GM19351 (cell line): ENCODE measurements at regions not wholly inside any gene's neighbourhood (a gene's known extent, or its start where the extent isn't known, plus 50 kb on each side); places are given as distances from the start of the nearest gene placed in this dataset.

Source experiments
- ATAC-seq: cut with Tn5 transposase; IDR thresholded peaks from one replicate; pipeline ENCODE4 v1.9.1; 2021; ENCODE audit warnings: mild to moderate bottlenecking, moderate library complexity; ENCODE audit not compliant: unreplicated experiment

GRCh38 chr2:106628377-106628776 is 141.2 kb downstream of the CD8B2 start:
- ATAC-seq, result no peak

GRCh38 chr2:106629981-106630380 is 142.8 kb downstream of the CD8B2 start:
- no peak for ATAC-seq

GRCh38 chr2:106631281-106631680 is 144.1 kb downstream of the CD8B2 start:
- no peak for ATAC-seq

- ATAC-seq, result no peak
Observed at GRCh38 chr2:106638043-106638442, 150.9 kb downstream of the CD8B2 start.

GRCh38 chr2:106638580-106638979 is 151.4 kb downstream of the CD8B2 start:
- no peak for ATAC-seq

- ATAC-seq, result no peak
Observed at GRCh38 chr2:106642679-106643078, 155.5 kb downstream of the CD8B2 start.

GRCh38 chr2:106644623-106645022 is 157.5 kb downstream of the CD8B2 start:
- no peak for ATAC-seq

- no peak for ATAC-seq
Observed at GRCh38 chr2:106646605-106647004, 159.4 kb downstream of the CD8B2 start.

- no peak for ATAC-seq
Observed at GRCh38 chr2:106649306-106649705, 162.1 kb downstream of the CD8B2 start.

GRCh38 chr2:106653465-106653864 is 166.3 kb downstream of the CD8B2 start:
- no peak for ATAC-seq

GRCh38 chr2:106658616-106659015 is 171.5 kb downstream of the CD8B2 start:
- no peak for ATAC-seq

- ATAC-seq, result peak; percentile 88
Observed at GRCh38 chr2:106664669-106665068, 177.5 kb downstream of the CD8B2 start.

GRCh38 chr2:106667478-106668070 is 180.4 kb downstream of the CD8B2 start:
- no peak for ATAC-seq

- ATAC-seq, result no peak
Observed at GRCh38 chr2:106685180-106685897, 198.2 kb downstream of the CD8B2 start.

- no peak for ATAC-seq
Observed at GRCh38 chr2:106686814-106687213, 199.2 kb downstream of the ST6GAL2 start.

GRCh38 chr2:106694964-106695470 is 190.9 kb downstream of the ST6GAL2 start:
- no peak for ATAC-seq

GRCh38 chr2:106695919-106696318 is 190.0 kb downstream of the ST6GAL2 start:
- ATAC-seq, result no peak

GRCh38 chr2:106700616-106701015 is 185.4 kb downstream of the ST6GAL2 start:
- no peak for ATAC-seq

- ATAC-seq, result no peak
Observed at GRCh38 chr2:106701203-106702022, 184.6 kb downstream of the ST6GAL2 start.

GRCh38 chr2:106703161-106703560 is 182.8 kb downstream of the ST6GAL2 start:
- ATAC-seq, result no peak

- ATAC-seq, result no peak
Observed at GRCh38 chr2:106704798-106705197, 181.2 kb downstream of the ST6GAL2 start.

- ATAC-seq, result no peak
Observed at GRCh38 chr2:106705877-106706276, 180.1 kb downstream of the ST6GAL2 start.
